Activated CD4-positive, alpha-beta T cell treated with anti-CD3 and anti-CD28 coated beads, Interleukin-2, Interleukin-6, amounts not matched to agents 100 ng/mL and 50 ng/mL, durations not matched to agents 16 hours and 8 hours (primary cell): ENCODE measurements at regions not wholly inside any gene's neighbourhood (a gene's known extent, or its start where the extent isn't known, plus 50 kb on each side); places are given as distances from the start of the nearest gene placed in this dataset.
"Not testable (repeated sequence)": the region's sequence is repeated elsewhere in the genome, so short reads cannot be mapped to it uniquely, and the experiment has no call there.

Experiments
- DNase-seq: peaks from one replicate; pipeline ENCODE4 v3.0.0-alpha.2; 2020

GRCh38 chr5:21315376-21315775, 1327.4 kb upstream of the CDH18 start:
- DNase-seq = not testable (repeated sequence)

- DNase-seq = not testable (repeated sequence)
These were observed 1313.2 kb upstream of the CDH18 start for GRCh38 chr5:21301205-21301604.

GRCh38 chr5:21274361-21274760, 1286.4 kb upstream of the CDH18 start:
- not testable (repeated sequence) for DNase-seq

- no peak for DNase-seq
These were observed 1275.4 kb upstream of the CDH18 start for GRCh38 chr5:21263361-21263760.

- DNase-seq = no peak
These were observed 1266.2 kb upstream of the CDH18 start for GRCh38 chr5:21254161-21254560.

GRCh38 chr5:21244982-21245381, 1257.0 kb upstream of the CDH18 start:
- no peak for DNase-seq

- DNase-seq = no peak
These were observed 1250.8 kb upstream of the CDH18 start for GRCh38 chr5:21238786-21239185.

- DNase-seq = no peak
These were observed 1249.5 kb upstream of the CDH18 start for GRCh38 chr5:21237461-21237860.

GRCh38 chr5:21236971-21237427, 1249.0 kb upstream of the CDH18 start:
- DNase-seq = no peak

GRCh38 chr5:21236104-21236503, 1248.1 kb upstream of the CDH18 start:
- DNase-seq = no peak

GRCh38 chr5:21225223-21226064, 1237.4 kb upstream of the CDH18 start:
- DNase-seq = no peak

- no peak for DNase-seq
These were observed 1233.6 kb upstream of the CDH18 start for GRCh38 chr5:21221616-21222015.

- DNase-seq = no peak
These were observed 1232.0 kb upstream of the CDH18 start for GRCh38 chr5:21219966-21220365.

GRCh38 chr5:21219251-21219650, 1231.3 kb upstream of the CDH18 start:
- no peak for DNase-seq

GRCh38 chr5:21212026-21212425, 1224.0 kb upstream of the CDH18 start:
- no peak for DNase-seq

GRCh38 chr5:21209409-21209808, 1221.4 kb upstream of the CDH18 start:
- DNase-seq = no peak

- DNase-seq = no peak
These were observed 1211.1 kb upstream of the CDH18 start for GRCh38 chr5:21199087-21199486.

GRCh38 chr5:21195145-21195544, 1207.1 kb upstream of the CDH18 start:
- DNase-seq = no peak

GRCh38 chr5:21185536-21185935, 1197.5 kb upstream of the CDH18 start:
- DNase-seq = no peak

GRCh38 chr5:21184581-21184980, 1196.6 kb upstream of the CDH18 start:
- no peak for DNase-seq

GRCh38 chr5:21181609-21182125, 1193.7 kb upstream of the CDH18 start:
- DNase-seq = no peak

- no peak for DNase-seq
These were observed 1185.5 kb upstream of the CDH18 start for GRCh38 chr5:21173526-21173925.

- DNase-seq = no peak
These were observed 1185.0 kb upstream of the CDH18 start for GRCh38 chr5:21173036-21173435.

GRCh38 chr5:21171038-21171437, 1183.0 kb upstream of the CDH18 start:
- no peak for DNase-seq

GRCh38 chr5:21168557-21168956, 1180.6 kb upstream of the CDH18 start:
- DNase-seq = no peak
